ENCODE measurements at regions not wholly inside any gene's neighbourhood (a gene's known extent, or its start where the extent isn't known, plus 50 kb on each side); places are given as distances from the start of the nearest gene placed in this dataset.

GRCh38 chr13:85243831-85244230 lies 555.4 kb downstream of the SLITRK6 start:
- no peak for TF ChIP-seq CTCF (IDR thresholded peaks at IDR 0.05)
- TF ChIP-seq POLR2AphosphoS5 (IDR thresholded peaks at IDR 0.05), result no peak

Measured in upper lobe of left lung (tissue), 4 donors.